ENCODE measurements at regions not wholly inside any gene's neighbourhood (a gene's known extent, or its start where the extent isn't known, plus 50 kb on each side); places are given as distances from the start of the nearest gene placed in this dataset.

GRCh38 chr4:177127658-177128057 is 182.0 kb upstream of the NEIL3 start:
- H3K4me3 Mint-ChIP-seq: no peak overlapping the region
- DNase-seq: no peak
- no peak overlapping the region for H2AFZ ChIP-seq (ENCODE audit: insufficient read depth, low read depth, low read length, poor library complexity, severe bottlenecking)
- H3K27me3 Mint-ChIP-seq (ENCODE audit: low read depth in 3 of 3): no peaks in the 10 kb centered on the region
- no peaks in the 10 kb centered on the region for H3K36me3 ChIP-seq (replicated peaks in 1 of 2; ENCODE audit: control insufficient read depth in 1 of 2, insufficient read depth in 2 of 2, low read length in 2 of 2)
- H3K27me3 ChIP-seq (ENCODE audit: control insufficient read depth in 2 of 2, insufficient read depth in 2 of 2, low read length in 2 of 2): no peaks in the 10 kb centered on the region
- H4K20me1 ChIP-seq (ENCODE audit: insufficient read depth, low read length): no peaks in the 10 kb centered on the region
- H3K4me3 ChIP-seq (replicated peaks in 1 of 3; ENCODE audit: low read depth in 2 of 3, low read length in 3 of 3): no peak overlapping the region
- H3K9ac ChIP-seq (ENCODE audit: insufficient read depth, low read length, poor library complexity, severe bottlenecking): no peak overlapping the region
- no peaks in the 10 kb centered on the region for H3K79me2 ChIP-seq (ENCODE audit: insufficient read depth, low read length)
- no peak for TF ChIP-seq CTCF (IDR thresholded peaks at IDR 0.05)
- H3K9me3 ChIP-seq (replicated peaks in 1 of 2; ENCODE audit: control insufficient read depth in 1 of 2, insufficient read depth in 1 of 2, low read length in 2 of 2): peaks cover 13 to 16% of the 10 kb centered on the region in 2 donors
- no peaks in the 10 kb centered on the region for H3K4me1 Mint-ChIP-seq
- H3K27ac ChIP-seq (ENCODE audit: low read depth in 1 of 2, low read length in 2 of 2): no peak overlapping the region
- no peak overlapping the region for H3K27ac Mint-ChIP-seq
- H3K36me3 Mint-ChIP-seq: no peaks in the 10 kb centered on the region
- H3K4me2 ChIP-seq (replicated peaks; ENCODE audit: extremely low read depth, low read length, poor library complexity, severe bottlenecking): no peak overlapping the region
- no peaks in the 10 kb centered on the region for H3K4me1 ChIP-seq (ENCODE audit: control insufficient read depth in 1 of 2, insufficient read depth in 2 of 2, low read length in 2 of 2)
- peaks cover 5 to 16% (median 10%) of the 10 kb centered on the region in 7 donors for H3K9me3 Mint-ChIP-seq
- intact Hi-C loops (cut with micrococcal nuclease): no loop called here

- Histone ChIP-seq H3K4me1 (ENCODE audit: control insufficient read depth in 1 of 2, insufficient read depth in 2 of 2, low read length in 2 of 2) (no peaks in the 10 kb centered on the region), H3K27me3 (ENCODE audit: control insufficient read depth in 2 of 2, insufficient read depth in 2 of 2, low read length in 2 of 2) (no peaks in the 10 kb centered on the region), H4K20me1 (ENCODE audit: insufficient read depth, low read length) (no peaks in the 10 kb centered on the region), H3K9ac (ENCODE audit: insufficient read depth, low read length, poor library complexity, severe bottlenecking) (no peak overlapping the region), H3K4me3 (replicated peaks in 1 of 3; ENCODE audit: low read depth in 2 of 3, low read length in 3 of 3) (no peak overlapping the region), H2AFZ (ENCODE audit: insufficient read depth, low read depth, low read length, poor library complexity, severe bottlenecking) (no peak overlapping the region), H3K36me3 (replicated peaks in 1 of 2; ENCODE audit: control insufficient read depth in 1 of 2, insufficient read depth in 2 of 2, low read length in 2 of 2) (no peaks in the 10 kb centered on the region), H3K9me3 (replicated peaks in 1 of 2; ENCODE audit: control insufficient read depth in 1 of 2, insufficient read depth in 1 of 2, low read length in 2 of 2) (peaks cover 13 to 16% of the 10 kb centered on the region in 2 donors), H3K4me2 (replicated peaks; ENCODE audit: extremely low read depth, low read length, poor library complexity, severe bottlenecking) (no peak overlapping the region), H3K79me2 (ENCODE audit: insufficient read depth, low read length) (no peaks in the 10 kb centered on the region), H3K27ac (ENCODE audit: low read depth in 1 of 2, low read length in 2 of 2) (no peak overlapping the region)
- Mint-ChIP-seq H3K27ac (no peak overlapping the region), H3K36me3 (no peaks in the 10 kb centered on the region), H3K4me1 (no peaks in the 10 kb centered on the region), H3K27me3 (ENCODE audit: low read depth in 3 of 3) (no peaks in the 10 kb centered on the region), H3K4me3 (no peak overlapping the region), H3K9me3 (peaks cover 5 to 16% (median 10%) of the 10 kb centered on the region in 7 donors)
- no CpG with 5 or more reads among the region's 1 CpG for WGBS (ENCODE audit: insufficient coverage)
- intact Hi-C loops (cut with micrococcal nuclease): no loop called here
- DNase-seq: no peak
- no peak for TF ChIP-seq CTCF (IDR thresholded peaks at IDR 0.05)
Observed at GRCh38 chr4:177128306-177128705, 181.4 kb upstream of the NEIL3 start.

All from CD14-positive monocyte (primary cell).